Mesenteric fat pad (tissue), 1 donor: ENCODE measurements at regions not wholly inside any gene's neighbourhood (a gene's known extent, or its start where the extent isn't known, plus 50 kb on each side); places are given as distances from the start of the nearest gene placed in this dataset.

ENCODE experiments used
- DNase-seq: peaks from one replicate; pipeline ENCODE4 v3.0.0-alpha.2; 2020; ENCODE audit warnings: low spot score
- donor health status: DM: yes; HTN: yes; CAD: no.

DNA sequence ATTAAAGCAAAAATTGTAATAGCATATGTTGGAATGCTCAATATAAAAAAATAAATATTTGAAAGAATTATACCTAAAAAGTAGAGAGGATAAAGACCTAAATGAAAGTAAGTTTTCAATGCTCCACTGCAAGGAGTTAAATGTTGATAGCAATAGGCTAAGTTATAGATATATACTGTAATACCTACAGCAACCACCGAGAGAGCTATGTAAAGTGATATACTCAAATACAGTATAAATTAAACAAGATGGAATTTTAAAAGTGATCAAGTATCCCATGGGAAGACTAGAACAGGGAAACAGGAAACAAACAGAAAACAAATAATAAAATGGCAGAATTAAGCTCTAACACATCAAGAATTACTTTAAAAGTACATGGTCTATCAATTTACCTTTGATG, 73.9 kb downstream of the CASP3 start:
- no peak for DNase-seq

DNA sequence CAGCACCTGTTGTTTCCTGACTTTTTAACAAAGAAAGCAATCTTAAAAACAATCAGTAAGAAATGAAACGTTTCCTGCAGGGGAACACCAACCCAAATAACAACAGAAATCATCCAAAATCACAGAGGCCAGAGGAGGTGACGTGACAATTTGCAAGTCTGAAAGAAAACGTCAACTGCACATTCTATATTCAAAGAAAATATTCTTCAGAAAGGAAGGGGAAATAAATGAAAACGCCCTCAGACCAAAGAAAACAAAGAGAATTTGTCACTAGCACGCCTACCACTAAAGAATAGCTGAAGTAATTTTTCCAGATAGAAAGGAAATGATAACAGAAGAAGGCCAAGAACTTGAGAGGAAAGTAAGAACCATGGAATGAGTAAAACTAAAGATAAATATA, 74.4 kb downstream of the CASP3 start:
- no peak for DNase-seq

GRCh38 chr4:184573701-184574100, 75.5 kb downstream of the CASP3 start:
- DNase-seq, result no peak

- no peak for DNase-seq
These were observed 80.5 kb downstream of the CASP3 start for GRCh38 chr4:184568770-184569169.

- DNase-seq, result no peak
These were observed 85.6 kb downstream of the CASP3 start for GRCh38 chr4:184563621-184564020.

- DNase-seq, result no peak
These were observed 84.6 kb upstream of the IRF2 start for GRCh38 chr4:184558996-184559395.

DNA sequence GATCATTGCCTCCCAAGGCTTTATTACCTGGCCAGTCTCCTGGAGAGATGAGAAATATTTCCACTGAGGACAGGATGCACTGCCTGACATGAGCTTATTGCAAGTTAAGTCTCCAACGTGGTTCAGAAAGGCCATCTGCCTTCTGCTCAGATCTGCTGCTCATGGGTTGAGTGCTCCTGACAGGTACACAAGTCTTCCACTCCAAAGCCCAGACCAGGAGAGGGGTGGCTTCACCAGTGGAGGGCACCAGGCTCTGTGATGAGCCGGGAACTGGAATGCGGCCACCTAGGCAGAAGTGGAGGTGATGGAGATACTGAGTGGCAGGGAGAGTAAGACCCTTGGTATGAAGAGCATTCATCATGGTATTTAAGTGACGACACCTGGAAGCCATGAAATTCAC, 79.5 kb upstream of the IRF2 start:
- DNase-seq, result no peak

GRCh38 chr4:184550476-184550875, 76.1 kb upstream of the IRF2 start:
- DNase-seq, result no peak

GRCh38 chr4:184548648-184549341, 74.4 kb upstream of the IRF2 start:
- DNase-seq, result no peak

DNA sequence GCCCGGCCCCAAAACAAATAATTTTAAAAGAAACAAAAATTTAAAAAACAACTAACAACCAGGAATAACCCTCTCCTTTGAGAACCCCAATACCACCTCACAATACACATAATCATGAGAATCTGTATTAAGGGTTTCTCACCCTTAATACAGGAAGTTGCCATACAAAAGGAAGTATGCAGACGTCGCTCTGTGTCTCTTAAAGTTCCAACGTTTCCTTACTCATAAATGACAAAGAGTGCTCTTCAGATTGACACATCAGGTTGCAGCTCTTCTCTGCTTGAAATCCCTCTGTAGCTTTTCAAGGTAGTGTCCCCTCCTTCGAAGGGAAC, 73.9 kb upstream of the IRF2 start:
- DNase-seq, result no peak

DNA sequence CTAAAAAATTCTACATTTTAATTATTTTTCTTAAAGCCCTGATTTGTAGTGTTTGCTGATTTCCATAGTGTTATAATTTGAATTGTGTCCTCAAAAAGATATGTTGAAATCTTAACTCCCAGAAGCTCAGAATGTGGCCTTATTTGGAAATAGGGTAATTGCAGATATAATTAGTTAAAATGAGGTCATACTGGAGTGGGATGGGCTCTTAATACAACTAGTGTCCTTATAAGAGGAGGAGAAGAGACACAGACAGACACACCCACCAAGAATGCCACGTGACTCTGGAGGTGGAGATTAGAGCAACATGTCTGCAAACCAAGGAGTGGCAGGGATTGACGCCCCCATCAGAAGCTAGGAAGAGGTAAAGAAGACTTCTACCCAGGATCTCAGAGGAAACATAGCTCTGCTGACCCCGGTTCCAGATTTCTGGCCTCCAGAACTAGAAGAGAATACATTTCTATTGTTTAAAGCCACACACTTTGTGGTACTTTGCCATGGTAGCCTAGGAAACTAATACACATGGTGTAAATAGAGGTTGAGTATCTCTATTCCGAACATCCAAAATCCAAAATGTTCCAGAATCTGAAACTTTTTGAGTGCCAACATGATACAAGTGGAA, 70.5 kb upstream of the IRF2 start:
- no peak for DNase-seq

- DNase-seq, result no peak
These were observed 67.6 kb upstream of the IRF2 start for GRCh38 chr4:184541907-184542306.

- no peak for DNase-seq
These were observed 66.0 kb upstream of the IRF2 start for GRCh38 chr4:184540307-184540706.

GRCh38 chr4:184538023-184538599, 63.8 kb upstream of the IRF2 start:
- peak; percentile 93 for DNase-seq

DNA sequence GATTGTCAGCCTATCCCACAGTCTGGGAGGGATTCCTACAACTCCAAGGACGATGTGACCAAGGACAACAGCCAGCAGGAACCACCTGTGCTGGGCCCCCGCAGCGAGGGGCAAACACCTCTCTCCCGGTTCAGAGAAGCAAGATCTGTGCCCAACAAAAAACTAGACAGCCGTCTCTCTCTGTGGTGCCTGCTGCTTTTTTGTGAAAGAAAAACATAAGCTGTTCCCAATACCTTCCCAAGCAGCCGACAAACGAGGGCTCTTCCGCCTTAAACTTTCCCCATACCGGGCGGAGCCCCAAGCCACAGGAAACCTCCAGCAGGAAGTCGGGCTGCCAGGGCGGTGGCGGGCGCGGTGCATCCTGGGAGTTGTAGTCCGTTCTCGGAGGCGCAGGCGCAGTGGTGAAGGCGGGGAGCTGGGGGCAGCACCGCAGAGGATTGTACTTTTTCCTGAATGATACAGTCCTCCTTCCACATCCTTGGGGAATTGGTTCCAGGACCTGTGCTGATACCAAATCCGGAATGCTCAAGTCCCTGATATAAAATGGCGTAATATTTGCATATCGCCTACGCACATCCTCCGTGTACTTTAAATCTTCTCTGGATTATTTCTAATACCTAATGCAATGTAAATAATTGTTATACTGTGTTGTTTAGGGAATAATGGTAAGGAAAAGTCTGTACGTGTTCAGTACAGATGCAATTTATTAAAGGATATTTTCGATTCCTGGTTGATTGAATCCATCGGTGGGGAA, 63.1 kb upstream of the IRF2 start:
- peak; percentile 99 for DNase-seq

DNA sequence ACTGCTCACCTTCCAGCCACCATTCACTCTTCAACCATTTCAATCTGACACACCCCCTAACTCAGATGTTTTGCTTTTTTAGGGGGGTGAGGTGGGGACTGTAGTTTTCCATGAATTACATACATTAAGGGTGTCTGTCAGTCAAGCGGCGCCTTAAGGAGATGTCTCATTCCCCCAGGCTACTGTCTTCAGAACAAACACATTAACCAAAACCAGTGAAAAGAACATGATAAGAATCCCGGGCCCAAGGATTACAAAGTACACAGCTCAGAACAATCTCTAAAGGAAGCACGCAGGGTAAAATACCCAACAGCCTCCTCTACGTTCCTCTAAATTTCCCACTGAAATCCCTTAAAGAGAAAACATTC, 62.5 kb upstream of the IRF2 start:
- no peak for DNase-seq

DNA sequence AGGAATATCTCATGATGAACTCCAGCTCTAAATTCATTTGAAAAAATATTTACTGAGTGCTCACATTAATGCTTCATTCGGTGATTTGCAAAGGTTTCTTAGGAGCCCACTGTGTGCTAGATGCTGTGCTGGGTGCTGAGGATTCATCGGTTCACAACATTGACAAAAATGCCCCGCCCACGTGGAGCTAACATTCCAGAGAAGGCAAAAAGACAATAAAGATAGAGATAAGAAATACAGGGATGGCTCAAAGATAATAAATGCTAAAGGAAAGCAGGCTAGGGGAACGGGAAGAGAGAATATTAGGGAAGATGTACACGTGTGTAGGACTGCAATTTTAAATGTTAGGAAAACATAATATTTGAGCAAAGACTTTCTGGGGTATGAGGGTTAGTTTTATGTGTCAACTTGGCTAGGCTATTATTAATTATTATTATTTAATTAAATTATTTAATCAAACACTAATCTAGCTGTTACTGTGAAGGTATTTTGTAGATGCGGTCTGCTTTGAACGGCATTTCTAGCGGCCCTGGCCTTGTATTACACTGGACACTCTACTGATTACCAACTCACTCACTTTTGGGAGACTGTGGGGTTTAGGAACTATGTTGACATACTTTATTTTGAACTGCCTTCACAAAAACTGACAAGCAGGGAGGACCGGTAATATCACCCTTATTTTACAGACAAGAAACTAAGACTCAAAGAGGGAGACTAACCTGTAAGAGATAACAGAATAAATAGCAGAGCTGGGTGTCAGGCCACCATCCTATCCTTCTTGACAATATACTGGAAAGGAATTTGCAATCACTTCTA, 61.9 kb upstream of the IRF2 start:
- DNase-seq, result no peak

DNA sequence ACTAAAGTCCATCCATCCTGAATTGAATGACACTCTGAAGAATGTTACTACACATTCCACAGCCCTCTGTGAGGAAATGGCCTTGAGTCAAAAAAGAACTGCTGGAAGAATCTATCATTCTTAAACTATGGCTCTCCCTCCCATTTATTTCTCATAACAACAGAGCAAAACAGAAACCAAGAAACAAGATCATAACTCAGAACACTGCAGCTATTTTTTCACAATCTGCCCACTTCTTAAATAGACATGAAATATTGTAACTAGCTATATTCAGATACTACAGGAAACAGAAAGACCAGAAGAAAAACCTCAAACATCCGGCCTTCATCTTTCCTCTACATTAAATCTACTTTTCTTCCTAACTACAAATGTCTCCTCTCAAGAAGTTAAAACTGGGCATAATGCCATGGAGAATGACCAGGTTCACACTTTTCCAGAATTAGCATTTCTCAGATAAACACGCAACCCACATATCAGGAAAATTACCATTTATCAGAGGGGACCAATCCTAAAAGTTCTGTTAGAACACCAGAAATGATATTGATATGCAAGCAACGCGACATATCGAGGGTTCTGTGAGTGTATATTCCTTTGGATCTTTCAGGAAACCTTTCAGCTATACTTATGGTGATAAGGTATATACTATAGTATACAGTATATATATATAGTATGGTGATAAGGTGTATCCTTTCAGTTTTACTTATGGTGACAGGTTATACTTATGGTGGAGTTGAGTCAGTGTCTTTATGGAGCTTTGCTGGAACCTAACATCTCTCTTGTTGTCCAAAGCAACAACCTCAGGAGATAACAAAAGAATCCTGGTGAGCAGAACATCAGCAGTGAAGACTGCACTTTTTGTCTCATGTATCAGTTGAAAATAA, 60.4 kb upstream of the IRF2 start:
- no peak for DNase-seq

- DNase-seq, result no peak
These were observed 59.6 kb upstream of the IRF2 start for GRCh38 chr4:184533908-184534307.

GRCh38 chr4:184531008-184531407, 56.7 kb upstream of the IRF2 start:
- no peak for DNase-seq

GRCh38 chr4:184529283-184529682, 54.9 kb upstream of the IRF2 start:
- no peak for DNase-seq
